GM19463 (cell line): ENCODE measurements at regions not wholly inside any gene's neighbourhood (a gene's known extent, or its start where the extent isn't known, plus 50 kb on each side); places are given as distances from the start of the nearest gene placed in this dataset.
A peak's percentile ranks its signal among the peaks of the same experiment; 100 is the strongest.

ENCODE experiments used
- ATAC-seq: cut with Tn5 transposase; IDR thresholded peaks from one replicate; pipeline ENCODE4 v1.9.1; 2021; ENCODE audit warnings: mild to moderate bottlenecking, moderate library complexity; ENCODE audit not compliant: unreplicated experiment

- no peak for ATAC-seq
These were observed 311.4 kb upstream of the ATP2B1 start for GRCh38 chr12:90020014-90020413.

- no peak for ATAC-seq
These were observed 308.7 kb upstream of the ATP2B1 start for GRCh38 chr12:90017316-90017715.

GRCh38 chr12:90015228-90015627 lies 306.6 kb upstream of the ATP2B1 start:
- ATAC-seq, result no peak

- no peak for ATAC-seq
These were observed 304.8 kb upstream of the ATP2B1 start for GRCh38 chr12:90013409-90013808.

- no peak for ATAC-seq
These were observed 301.5 kb upstream of the ATP2B1 start for GRCh38 chr12:90010089-90010488.

- ATAC-seq, result no peak
These were observed 299.6 kb upstream of the ATP2B1 start for GRCh38 chr12:90008277-90008676.

- peak; percentile 49 for ATAC-seq
These were observed 295.9 kb upstream of the ATP2B1 start for GRCh38 chr12:90004319-90005074.

GRCh38 chr12:90003688-90004087 lies 295.1 kb upstream of the ATP2B1 start:
- ATAC-seq, result no peak

- no peak for ATAC-seq
These were observed 292.1 kb upstream of the ATP2B1 start for GRCh38 chr12:90000721-90001120.

- ATAC-seq, result no peak
These were observed 291.3 kb upstream of the ATP2B1 start for GRCh38 chr12:89999699-90000505.

GRCh38 chr12:89995870-89996269 lies 287.2 kb upstream of the ATP2B1 start:
- no peak for ATAC-seq

- no peak for ATAC-seq
These were observed 286.3 kb upstream of the ATP2B1 start for GRCh38 chr12:89994911-89995310.

- ATAC-seq, result no peak
These were observed 285.0 kb upstream of the ATP2B1 start for GRCh38 chr12:89993632-89994031.

- no peak for ATAC-seq
These were observed 284.2 kb upstream of the ATP2B1 start for GRCh38 chr12:89992668-89993451.

GRCh38 chr12:89991807-89992590 lies 283.4 kb upstream of the ATP2B1 start:
- ATAC-seq, result no peak

- no peak for ATAC-seq
These were observed 279.7 kb upstream of the ATP2B1 start for GRCh38 chr12:89988188-89988915.

- ATAC-seq, result no peak
These were observed 277.3 kb upstream of the ATP2B1 start for GRCh38 chr12:89985935-89986334.

- ATAC-seq, result no peak
These were observed 276.2 kb upstream of the ATP2B1 start for GRCh38 chr12:89984846-89985245.

- no peak for ATAC-seq
These were observed 275.0 kb upstream of the ATP2B1 start for GRCh38 chr12:89983622-89984021.

- ATAC-seq, result no peak
These were observed 271.6 kb upstream of the ATP2B1 start for GRCh38 chr12:89980236-89980635.
